Stimulated activated CD4-positive, alpha-beta T cell treated with anti-CD3 and anti-CD28 coated beads, Interleukin-15, amount 100 ng/mL, for 24 hours (primary cell): ENCODE measurements at regions not wholly inside any gene's neighbourhood (a gene's known extent, or its start where the extent isn't known, plus 50 kb on each side); places are given as distances from the start of the nearest gene placed in this dataset.

Experiments
- DNase-seq: peaks from one replicate; pipeline ENCODE4 v3.0.0-alpha.2; 2020

- no peak for DNase-seq
These were observed 409.2 kb upstream of the LRRC4C start for GRCh38 chr11:41868606-41869005.

DNA sequence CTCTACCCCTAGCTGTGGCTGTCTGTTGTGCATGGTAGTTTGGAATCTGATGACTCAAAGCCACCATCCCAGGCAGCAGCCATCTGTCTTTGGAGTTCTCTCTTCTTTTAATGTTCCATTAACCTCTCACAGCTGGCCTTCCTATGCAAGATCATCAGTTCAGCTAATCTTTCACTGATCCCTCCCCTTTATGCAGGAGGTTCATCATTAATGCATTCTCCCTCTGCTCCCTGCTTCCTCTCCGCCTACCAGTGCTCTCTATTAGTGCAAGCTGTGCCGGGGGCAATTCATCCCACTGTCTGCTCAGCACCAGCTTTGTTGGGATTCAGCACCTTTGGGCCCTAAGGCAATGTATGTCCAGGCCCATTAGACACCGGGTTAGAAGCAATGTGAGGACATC lies 413.0 kb upstream of the LRRC4C start:
- DNase-seq = no peak

- no peak for DNase-seq
These were observed 413.4 kb upstream of the LRRC4C start for GRCh38 chr11:41872870-41873269.

GRCh38 chr11:41878095-41878494 lies 418.6 kb upstream of the LRRC4C start:
- DNase-seq = no peak

- no peak for DNase-seq
These were observed 419.8 kb upstream of the LRRC4C start for GRCh38 chr11:41879214-41879613.

- no peak for DNase-seq
These were observed 435.6 kb upstream of the LRRC4C start for GRCh38 chr11:41895081-41895480.

GRCh38 chr11:41897991-41898390 lies 438.5 kb upstream of the LRRC4C start:
- no peak for DNase-seq

DNA sequence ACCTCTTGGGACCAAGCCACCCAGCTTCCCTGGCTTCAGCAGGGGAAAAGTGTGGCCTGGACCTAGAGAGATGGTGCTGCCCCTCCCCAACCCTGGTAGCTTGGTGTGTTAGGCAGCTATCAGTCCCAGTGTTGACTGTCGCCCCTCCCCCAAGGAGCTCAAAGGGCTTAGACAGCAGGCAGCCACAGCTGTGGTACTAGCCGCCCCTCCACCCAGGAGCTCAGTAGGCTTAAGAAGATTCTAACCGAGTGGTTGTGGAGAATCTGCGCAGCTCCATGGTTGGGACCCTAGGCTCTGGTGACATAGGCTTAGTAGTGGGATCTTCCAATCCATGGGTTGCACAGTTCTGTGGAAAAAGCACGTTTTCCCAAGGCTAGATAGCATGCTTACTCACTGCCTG lies 458.4 kb upstream of the LRRC4C start:
- no peak for DNase-seq

GRCh38 chr11:41920374-41920773 lies 460.9 kb upstream of the LRRC4C start:
- no peak for DNase-seq

GRCh38 chr11:41921746-41922390 lies 462.4 kb upstream of the LRRC4C start:
- DNase-seq = no peak

- DNase-seq = no peak
These were observed 466.9 kb upstream of the LRRC4C start for GRCh38 chr11:41926339-41926738.

- DNase-seq = no peak
These were observed 475.8 kb upstream of the LRRC4C start for GRCh38 chr11:41935241-41935640.

DNA sequence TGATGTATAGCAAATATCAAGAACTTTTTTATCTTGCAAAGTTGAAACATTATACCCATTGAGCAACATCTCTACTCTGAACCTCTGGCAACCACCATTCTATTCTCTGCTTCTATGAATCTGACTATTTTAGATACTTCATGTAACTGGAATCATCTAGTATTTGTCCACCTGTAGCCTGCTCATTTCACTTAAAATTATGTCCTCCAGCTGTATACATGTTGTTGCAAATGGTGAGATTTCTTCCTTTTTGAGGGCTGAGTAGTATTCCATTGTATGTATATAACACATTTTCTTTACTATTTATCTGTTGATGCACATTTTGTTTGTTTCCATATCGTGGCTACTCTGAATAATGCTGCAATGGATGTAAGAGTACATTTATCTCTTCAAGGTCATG lies 476.3 kb upstream of the LRRC4C start:
- no peak for DNase-seq

GRCh38 chr11:41943656-41944055 lies 484.2 kb upstream of the LRRC4C start:
- no peak for DNase-seq

DNA sequence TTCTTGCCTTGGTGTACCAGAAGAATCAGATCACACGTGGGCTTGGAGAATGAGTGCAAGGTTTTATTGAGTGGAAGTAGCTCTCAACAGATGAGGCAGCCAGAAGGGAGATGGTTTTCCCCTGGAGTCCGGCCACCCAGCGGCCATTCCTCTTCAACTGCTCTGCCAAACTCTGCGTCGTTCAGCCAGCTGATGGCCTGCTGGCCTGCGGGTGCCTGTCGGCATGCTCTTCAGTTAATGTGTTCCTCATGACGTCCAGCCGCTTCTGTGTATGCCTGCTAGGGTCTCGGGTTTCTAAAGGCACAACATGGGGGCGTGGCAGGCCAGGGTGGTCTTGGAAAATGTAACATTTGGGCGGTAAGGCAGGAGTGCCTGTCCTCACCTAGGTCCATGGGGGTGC lies 487.9 kb upstream of the LRRC4C start:
- DNase-seq = no peak

DNA sequence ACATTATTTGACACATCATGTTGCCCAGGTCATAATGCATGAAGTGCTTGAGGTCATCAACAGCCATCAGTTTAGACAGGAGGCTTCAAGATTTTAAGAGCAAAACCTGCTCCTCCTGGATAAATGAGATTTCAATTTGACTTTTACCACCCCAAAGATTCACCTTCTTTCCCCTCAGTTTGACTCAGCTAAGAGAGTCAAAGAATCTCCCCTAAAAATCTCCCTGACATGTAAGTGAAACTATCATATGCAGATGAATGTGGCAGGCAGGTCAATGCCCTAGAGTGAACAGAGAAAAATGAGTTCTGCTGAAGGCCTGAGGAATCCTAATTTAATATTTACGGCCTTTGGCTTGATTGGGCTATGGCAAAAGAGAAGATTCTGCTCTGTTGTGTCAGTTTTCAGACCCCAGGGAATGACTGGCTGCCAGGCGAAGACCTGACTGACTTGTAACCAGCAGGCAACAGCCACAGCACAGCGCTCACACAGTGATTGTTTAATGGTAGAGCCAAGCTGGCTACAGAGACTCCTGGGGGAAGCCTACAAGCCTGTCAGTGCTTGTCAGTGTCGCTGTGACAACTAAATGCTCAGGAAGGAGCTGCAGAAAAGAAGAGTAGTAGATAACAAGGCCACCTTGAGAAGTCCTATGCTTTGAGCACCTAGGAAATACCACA lies 491.2 kb upstream of the LRRC4C start:
- no peak for DNase-seq

GRCh38 chr11:41954034-41954433 lies 494.6 kb upstream of the LRRC4C start:
- no peak for DNase-seq

DNA sequence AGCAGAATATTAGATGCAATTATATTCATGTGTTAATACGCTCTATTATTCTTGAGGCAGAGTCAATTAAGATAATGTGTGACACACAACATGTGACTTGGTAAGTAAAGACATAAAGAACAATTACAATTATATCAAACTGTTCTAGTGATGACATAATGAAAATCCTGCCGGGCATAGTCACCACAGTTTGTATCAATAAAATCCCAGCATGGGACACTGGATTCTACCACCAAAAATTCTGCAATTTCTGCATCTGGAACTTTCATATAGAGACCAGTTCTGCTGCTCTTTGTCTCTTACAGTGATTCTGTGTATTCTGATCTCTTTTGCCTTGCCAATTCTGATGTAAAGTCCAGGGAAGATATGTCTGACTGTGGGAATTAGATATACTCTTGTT lies 495.6 kb upstream of the LRRC4C start:
- DNase-seq = no peak

- no peak for DNase-seq
These were observed 496.4 kb upstream of the LRRC4C start for GRCh38 chr11:41955635-41956400.

- DNase-seq = no peak
These were observed 504.0 kb upstream of the LRRC4C start for GRCh38 chr11:41963406-41963805.

DNA sequence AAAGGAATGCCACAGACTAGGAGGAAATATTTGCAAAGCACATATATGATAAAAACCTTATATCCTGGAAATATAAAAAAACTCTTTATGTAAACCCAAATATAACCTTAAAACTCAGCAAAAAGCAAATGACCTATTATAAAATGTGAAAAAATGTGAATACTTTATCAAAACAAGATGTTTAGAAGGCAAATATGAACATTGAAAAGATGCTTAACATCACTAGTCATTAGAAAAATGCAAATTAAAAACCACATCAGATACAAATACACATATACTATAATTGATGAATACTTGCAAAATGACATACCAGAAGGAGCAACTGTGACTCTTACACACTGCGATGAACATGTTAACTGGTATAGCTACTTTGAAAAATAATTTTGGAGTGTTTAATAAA lies 511.2 kb upstream of the LRRC4C start:
- no peak for DNase-seq

GRCh38 chr11:41971592-41971991 lies 512.1 kb upstream of the LRRC4C start:
- no peak for DNase-seq

GRCh38 chr11:41978945-41979344 lies 519.5 kb upstream of the LRRC4C start:
- DNase-seq = no peak

DNA sequence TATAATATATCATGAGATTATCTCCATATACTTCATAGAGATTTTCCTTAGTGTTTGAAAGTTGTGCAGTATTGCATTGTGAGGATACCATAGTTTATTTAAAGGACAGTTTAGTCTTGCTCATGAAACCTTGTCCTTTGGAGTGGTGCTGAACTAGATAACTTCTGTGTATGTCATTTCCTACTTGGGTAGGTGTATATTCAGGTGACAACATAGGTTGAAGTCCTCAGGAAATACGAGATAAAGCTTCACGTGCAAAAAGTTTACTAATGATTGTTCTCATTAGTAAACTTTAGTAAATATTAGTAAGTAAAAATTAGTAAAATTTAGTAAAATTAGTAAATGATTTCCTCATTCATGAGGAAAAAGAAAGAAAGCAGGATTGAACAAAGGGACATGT lies 521.3 kb upstream of the LRRC4C start:
- DNase-seq = no peak
